ENCODE measurements at regions not wholly inside any gene's neighbourhood (a gene's known extent, or its start where the extent isn't known, plus 50 kb on each side); places are given as distances from the start of the nearest gene placed in this dataset.

- DNase-seq (no peak), ATAC-seq (ENCODE audit: poor library complexity) (peak; percentile 6)
- intact Hi-C loops (cut with DNase I) = loop anchor here (5.0 to 10.0 kb wide), 4 partner anchors 193 to 794 kb away; partner anchors contain the start of gene TCF4
These were observed 192.6 kb upstream of the TCF4 start for GRCh38 chr18:55780586-55781071.

- DNase-seq (peak; percentile 65), ATAC-seq (ENCODE audit: poor library complexity) (peak; percentile 76)
- intact Hi-C loops (cut with DNase I) = loop anchor here (5.0 to 10.0 kb wide), 4 partner anchors 193 to 795 kb away; partner anchors contain the start of gene TCF4
These were observed 191.9 kb upstream of the TCF4 start for GRCh38 chr18:55779691-55780585.

GRCh38 chr18:55778788-55779690 is 191.0 kb upstream of the TCF4 start:
- intact Hi-C loops (cut with DNase I) = no loop called here
- peak; percentile 52 for ATAC-seq (ENCODE audit: poor library complexity)
- no peak for DNase-seq

- ATAC-seq (ENCODE audit: poor library complexity) (no peak), DNase-seq (no peak)
- intact Hi-C loops (cut with DNase I) = no loop called here
These were observed 189.8 kb upstream of the TCF4 start for GRCh38 chr18:55777666-55778304.

GRCh38 chr18:55775972-55776371 is 188.0 kb upstream of the TCF4 start:
- intact Hi-C loops (cut with DNase I) = no loop called here
- no peak for DNase-seq
- no peak for ATAC-seq (ENCODE audit: poor library complexity)

DNA sequence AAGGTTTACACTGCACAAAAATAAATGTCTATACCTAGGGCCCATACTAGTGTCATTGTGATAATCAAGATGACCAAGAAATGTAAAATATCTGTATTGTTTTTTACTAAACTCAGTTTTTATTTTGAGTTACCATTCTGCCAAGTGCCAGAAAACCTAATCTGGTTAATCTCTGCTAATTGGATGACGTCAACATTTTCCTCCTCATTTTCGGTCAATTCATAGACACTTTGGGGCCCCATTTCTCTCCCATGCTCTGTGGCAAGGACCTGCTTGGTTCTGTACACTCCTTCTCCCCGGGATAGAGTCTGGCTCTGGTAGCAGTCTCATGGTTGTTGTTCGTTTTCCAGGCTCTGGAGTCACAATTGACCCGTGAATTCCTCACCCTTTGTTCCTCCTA is 186.5 kb upstream of the TCF4 start:
- intact Hi-C loops (cut with DNase I) = no loop called here
- DNase-seq (no peak), ATAC-seq (ENCODE audit: poor library complexity) (no peak)

DNA sequence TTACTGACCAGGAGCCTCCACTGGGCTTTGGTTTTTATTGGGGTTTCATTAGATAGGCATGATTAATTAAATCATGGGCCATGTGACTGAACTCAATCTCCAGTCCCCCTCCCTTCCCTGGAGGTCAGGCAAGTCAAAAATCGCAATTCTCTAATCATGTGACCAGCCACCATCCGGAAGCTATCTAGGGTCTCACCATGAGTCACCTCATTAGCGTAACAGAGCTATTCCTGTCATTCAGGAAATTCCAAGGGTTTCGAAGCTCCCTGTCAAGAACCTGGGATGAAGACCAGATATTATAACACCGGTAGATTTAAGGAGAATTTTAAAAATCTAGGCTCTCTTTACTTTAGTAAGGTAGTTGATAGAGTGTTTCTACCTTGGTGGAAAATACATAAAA is 180.3 kb upstream of the TCF4 start:
- intact Hi-C loops (cut with DNase I) = no loop called here
- ATAC-seq (ENCODE audit: poor library complexity) = no peak
- no peak for DNase-seq

DNA sequence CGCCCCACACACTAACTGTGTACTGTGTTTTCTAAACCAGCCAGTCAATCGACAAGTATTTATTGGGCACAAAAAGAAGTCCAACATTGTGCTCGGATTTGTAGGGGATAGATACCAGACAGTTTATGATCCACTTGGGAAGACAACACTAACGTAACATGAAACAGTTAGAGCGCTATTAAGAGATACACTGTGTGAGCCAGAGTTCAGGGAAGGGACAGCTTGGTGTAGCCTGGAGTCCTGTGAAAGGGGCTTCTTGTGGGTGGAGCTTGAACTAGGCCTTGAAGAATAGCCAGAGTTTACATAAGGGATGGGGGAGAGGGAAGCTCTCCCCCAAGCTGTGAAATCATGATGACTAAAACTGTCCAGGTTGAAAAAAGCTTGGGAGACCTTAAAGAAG is 176.4 kb upstream of the TCF4 start:
- DNase-seq (no peak), ATAC-seq (ENCODE audit: poor library complexity) (no peak)
- intact Hi-C loops (cut with DNase I) = no loop called here

DNA sequence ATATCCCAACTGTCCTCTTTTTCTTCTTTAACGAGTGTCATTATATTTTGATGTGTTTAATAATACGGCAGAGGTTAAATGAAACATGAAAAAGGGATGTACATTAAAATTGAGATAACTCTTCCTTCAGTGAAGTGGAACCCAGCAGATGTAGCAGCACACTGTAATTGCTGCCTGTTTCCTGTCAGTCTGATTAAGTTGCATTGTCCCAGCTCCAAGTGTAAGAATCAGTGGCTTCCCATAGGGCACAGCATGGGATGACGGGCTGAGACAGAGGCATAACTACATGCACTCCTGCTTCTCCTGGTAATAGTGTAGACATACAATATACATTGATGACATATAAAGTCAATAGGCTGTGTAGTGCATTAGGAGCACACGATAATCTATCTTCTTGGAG is 175.8 kb upstream of the TCF4 start:
- DNase-seq (no peak), ATAC-seq (ENCODE audit: poor library complexity) (no peak)
- intact Hi-C loops (cut with DNase I) = no loop called here

GRCh38 chr18:55763298-55763697 is 175.3 kb upstream of the TCF4 start:
- intact Hi-C loops (cut with DNase I) = no loop called here
- ATAC-seq (ENCODE audit: poor library complexity) = no peak
- DNase-seq = no peak

DNA sequence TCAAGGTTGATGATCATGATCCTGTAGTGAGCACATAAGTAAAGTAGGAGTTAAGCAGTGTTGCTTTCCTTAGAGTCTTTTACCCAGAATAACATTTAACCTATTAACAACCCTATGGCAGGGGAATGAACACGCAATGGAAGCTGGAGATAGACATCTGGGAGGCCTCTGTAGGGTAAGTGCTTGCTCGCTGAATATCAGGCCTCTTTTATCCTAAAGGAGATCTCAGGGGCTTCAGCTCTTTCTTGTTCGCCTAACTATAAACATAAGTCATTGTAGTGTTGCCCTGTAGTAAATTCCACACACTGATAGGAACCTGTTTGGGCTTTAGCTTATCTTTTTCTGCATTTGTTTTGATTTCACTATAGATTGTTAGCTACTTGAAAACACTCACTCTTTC is 174.4 kb upstream of the TCF4 start:
- DNase-seq = no peak
- intact Hi-C loops (cut with DNase I) = no loop called here
- ATAC-seq (ENCODE audit: poor library complexity) = no peak

DNA sequence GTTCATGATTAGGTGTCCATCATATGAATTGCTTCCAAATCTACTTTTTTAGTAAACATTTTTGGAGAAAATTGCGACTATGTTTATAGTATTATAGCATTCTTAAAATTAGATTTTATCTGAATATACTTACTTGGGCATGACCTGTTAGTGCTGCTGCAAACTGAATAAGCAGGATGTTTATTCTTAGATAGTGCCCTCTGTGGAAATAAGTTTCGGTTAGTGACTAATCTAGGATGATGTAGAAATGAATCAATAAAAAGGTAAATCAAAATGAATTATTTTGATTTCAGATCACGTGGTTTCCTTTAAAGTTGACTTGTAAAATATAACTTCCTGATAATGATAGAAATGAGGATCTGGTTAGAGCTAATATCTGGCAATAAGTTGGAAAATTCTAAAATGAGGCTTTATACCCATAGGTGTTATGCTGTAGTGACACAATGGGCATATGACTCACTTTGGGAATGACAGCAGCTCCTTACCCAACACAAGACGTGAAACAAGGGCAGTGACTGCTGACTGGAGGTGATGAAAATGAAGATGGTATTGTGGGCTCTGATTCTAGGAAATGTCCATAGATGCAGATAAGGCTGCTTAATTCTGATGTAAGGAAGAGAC is 165.8 kb upstream of the TCF4 start:
- DNase-seq = no peak
- intact Hi-C loops (cut with DNase I) = no loop called here
- no peak for ATAC-seq (ENCODE audit: poor library complexity)

GRCh38 chr18:55751476-55751875 is 163.5 kb upstream of the TCF4 start:
- DNase-seq (no peak), ATAC-seq (ENCODE audit: poor library complexity) (no peak)
- intact Hi-C loops (cut with DNase I) = no loop called here

GRCh38 chr18:55748227-55748738 is 160.3 kb upstream of the TCF4 start:
- no peak for ATAC-seq (ENCODE audit: poor library complexity)
- intact Hi-C loops (cut with DNase I) = no loop called here
- DNase-seq = no peak

DNA sequence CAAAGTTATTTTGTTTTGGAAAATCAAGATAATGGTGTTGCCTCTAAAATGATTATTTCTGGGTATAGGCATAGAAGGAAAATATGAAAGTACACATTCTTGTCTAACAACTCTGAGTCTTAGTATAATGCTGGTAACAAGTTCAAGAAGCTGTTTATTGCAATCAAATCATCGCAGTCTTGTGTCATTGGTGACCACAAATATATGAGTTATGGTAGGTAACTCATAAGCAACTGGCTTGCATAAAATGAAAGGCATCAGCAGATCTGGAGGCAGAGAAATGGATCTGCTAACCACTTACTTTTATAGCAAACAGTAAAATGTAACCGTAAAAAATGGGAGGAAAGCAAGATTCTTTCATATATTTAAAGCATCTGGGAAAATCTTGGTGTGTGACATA is 156.2 kb upstream of the TCF4 start:
- intact Hi-C loops (cut with DNase I) = no loop called here
- no peak for DNase-seq
- no peak for ATAC-seq (ENCODE audit: poor library complexity)

DNA sequence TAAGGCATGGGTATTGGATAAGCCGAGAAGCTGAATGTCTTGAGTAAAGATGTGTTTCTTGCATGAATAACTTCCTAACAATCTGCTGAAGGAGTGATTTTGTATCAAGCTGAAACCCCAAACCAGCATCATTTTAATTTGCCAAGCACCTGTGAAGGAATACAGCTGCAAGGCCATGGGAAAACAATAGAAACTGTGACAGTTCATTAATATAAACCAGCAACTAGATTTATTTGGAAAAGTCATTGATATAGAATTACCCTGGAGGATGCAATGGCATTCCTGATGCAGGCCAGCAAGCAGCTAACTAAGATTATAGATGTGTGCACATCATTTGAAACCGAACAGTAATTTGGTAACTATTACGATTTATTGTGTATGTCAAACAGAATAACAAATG is 155.7 kb upstream of the TCF4 start:
- no peak for DNase-seq
- intact Hi-C loops (cut with DNase I) = no loop called here
- ATAC-seq (ENCODE audit: poor library complexity) = no peak

GRCh38 chr18:55743133-55743532 is 155.1 kb upstream of the TCF4 start:
- DNase-seq (no peak), ATAC-seq (ENCODE audit: poor library complexity) (no peak)
- intact Hi-C loops (cut with DNase I) = no loop called here

DNA sequence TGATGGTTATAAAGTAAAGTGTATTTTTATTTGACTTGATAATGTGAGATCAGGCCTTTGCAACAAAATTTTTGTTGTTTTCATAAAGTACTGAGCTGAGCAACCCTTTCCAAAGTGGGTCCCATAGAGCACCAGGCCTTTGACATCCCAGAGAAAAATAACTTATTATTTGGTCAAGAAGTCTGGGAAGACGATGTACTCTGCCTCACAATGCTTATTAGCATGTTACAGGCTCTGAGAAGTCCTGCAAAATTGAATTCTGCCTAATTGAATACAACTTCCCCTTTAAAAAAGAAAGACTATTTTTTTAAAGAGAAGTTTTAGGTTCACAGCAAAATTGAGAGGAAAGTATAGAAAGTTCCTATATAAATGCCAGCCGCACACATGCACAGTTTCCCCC is 151.5 kb upstream of the TCF4 start:
- DNase-seq (no peak), ATAC-seq (ENCODE audit: poor library complexity) (no peak)
- intact Hi-C loops (cut with DNase I) = no loop called here
